GM20000 (cell line): ENCODE measurements at regions not wholly inside any gene's neighbourhood (a gene's known extent, or its start where the extent isn't known, plus 50 kb on each side); places are given as distances from the start of the nearest gene placed in this dataset.
"Not testable (repeated sequence)": the region's sequence is repeated elsewhere in the genome, so short reads cannot be mapped to it uniquely, and the experiment has no call there.

Experiments
- DNase-seq: peaks from one replicate; pipeline ENCODE4 v3.0.0; 2012; ENCODE audit warnings: low spot score
- TF ChIP-seq, protein P1 (sequence below): IDR thresholded peaks from 2 replicates; pipeline ENCODE4 v1.5.1; 2012; ENCODE audit warnings: mild to moderate bottlenecking, control low read depth; ENCODE audit errors: extremely low read depth, missing control alignments

DNA sequence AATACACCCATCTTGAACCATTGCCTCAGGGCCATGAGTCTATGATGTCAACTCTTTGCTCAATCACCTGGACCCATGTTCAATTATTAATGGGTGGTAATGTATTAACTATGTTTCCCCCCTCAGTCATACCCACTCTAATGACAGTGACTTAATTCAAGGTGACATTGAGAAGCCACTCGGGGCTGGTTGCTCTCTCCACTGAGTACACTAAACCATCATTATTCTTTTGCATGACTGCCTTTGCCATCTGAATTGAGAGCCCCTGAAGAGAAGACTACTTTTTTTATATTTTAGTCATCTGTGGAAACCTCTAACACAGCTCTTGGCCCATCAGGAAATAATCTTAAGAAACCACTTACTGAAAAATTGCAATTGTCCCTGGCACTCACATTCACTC lies 139.2 kb upstream of the SOX21 start:
- TF ChIP-seq, protein P1, sequence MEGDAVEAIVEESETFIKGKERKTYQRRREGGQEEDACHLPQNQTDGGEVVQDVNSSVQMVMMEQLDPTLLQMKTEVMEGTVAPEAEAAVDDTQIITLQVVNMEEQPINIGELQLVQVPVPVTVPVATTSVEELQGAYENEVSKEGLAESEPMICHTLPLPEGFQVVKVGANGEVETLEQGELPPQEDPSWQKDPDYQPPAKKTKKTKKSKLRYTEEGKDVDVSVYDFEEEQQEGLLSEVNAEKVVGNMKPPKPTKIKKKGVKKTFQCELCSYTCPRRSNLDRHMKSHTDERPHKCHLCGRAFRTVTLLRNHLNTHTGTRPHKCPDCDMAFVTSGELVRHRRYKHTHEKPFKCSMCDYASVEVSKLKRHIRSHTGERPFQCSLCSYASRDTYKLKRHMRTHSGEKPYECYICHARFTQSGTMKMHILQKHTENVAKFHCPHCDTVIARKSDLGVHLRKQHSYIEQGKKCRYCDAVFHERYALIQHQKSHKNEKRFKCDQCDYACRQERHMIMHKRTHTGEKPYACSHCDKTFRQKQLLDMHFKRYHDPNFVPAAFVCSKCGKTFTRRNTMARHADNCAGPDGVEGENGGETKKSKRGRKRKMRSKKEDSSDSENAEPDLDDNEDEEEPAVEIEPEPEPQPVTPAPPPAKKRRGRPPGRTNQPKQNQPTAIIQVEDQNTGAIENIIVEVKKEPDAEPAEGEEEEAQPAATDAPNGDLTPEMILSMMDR, result no peak
- DNase-seq, result no peak

DNA sequence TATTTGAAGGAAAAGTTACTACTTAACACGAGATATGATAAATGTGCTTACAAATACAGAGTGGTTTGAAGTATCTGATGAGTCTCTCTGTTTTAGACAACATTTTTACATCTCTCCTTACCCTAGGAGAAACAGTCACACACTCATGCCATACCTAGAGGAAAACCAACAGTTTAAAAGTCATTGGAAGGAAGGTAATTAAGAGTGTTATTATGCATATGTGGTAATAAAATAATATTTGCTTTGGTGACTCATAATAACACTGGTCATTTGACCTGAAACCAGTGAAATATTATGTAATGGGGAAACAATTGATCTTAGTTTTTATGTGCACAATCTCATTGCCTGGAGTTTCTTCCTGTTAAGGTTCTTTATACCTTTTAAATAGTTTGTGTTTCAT lies 136.9 kb upstream of the SOX21 start:
- TF ChIP-seq, protein P1, result no peak
- no peak for DNase-seq

DNA sequence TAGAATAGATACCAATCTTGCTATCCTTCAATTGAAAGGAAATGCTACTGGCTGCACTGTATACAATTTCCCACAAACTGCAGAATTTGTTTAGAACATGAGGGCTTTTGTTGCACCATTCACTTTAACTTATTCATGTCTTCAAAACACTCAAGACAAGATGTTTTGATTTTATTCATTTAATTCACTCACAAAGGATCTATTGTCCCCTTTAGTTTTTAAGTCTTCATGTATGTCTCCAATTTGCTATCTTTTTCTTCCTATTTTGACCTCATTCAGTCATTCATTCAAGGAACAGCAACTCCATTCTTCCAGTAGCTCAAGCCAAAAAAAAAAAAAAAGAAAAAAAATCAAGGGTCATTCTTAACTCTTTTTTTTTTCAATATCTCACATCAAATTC lies 130.6 kb upstream of the SOX21 start:
- no peak for DNase-seq
- TF ChIP-seq, protein P1, result no peak

DNA sequence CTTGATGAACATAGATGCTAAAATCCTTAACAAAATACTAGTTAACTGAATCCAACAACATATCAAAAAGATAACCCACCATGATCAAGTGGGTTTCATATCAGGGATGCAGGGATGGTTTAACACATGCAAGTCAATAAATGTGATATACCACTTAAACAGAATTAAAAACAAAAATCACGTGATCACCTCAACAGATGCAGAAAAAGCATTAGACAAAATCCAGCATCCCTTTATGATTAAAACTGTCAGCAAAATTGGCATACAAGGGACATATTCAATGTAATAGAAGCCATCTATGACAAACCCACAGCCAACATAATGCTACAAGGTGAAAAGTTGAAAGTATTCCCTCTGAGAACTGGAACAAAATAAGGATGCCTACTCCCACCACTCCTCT lies 124.7 kb upstream of the SOX21 start:
- DNase-seq, result not testable (repeated sequence)

DNA sequence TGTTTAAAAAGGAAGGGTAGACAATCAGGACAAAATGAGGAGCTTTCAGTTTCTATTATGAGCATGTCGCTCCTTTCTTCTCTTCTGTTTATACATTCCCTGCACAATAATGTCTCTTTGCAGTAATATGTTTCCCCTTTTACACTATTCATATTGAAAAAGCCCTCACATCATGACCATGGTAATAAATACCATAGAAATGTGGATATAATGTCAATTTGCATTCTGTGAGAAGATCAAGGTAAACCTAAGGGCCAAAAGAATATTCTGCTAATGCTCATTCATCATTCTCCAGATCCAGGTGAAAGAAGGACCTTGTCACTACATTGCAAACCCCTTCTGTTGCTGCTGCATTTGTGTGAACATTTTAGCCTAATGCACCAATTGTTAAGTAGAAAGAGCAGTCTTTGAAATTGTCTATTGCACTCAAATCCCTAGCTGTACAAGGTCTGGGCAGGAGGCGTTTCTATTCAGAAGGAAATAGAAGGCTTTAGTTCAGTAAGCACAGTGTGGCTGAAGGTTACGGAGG lies 117.6 kb upstream of the SOX21 start:
- no peak for DNase-seq
- TF ChIP-seq, protein P1, result no peak

DNA sequence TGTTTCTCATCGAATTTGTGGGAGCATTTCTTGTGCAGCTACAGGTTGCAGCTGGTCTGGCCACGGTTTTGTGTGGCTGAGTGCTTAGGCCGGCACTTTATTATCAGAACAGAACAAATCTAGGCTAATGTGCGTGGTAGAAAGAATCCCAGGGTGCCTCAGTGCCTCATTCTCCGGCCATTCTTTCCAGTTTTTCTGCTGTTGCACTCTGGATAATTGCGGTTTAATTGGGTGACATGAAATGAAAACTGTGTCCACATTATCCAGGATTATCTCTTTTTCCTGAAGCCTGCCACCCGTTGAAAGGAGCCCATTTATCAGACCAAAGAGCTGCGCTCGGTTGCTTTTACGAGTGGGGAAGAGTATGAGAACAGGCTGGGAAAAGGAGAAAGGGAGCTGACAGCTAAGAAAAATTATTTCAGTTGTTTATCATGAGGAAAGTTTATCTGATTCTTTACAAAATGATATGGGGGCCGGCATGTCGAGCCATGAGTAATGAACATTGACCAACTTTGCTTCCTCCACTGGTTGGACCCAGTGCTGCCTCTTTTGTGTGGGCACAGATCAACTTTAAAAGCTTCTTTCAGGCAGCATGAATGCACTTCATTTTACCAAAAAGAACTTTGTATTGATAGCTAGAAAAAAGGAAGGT lies 117.0 kb upstream of the SOX21 start:
- no peak for DNase-seq
- TF ChIP-seq, protein P1, result no peak

DNA sequence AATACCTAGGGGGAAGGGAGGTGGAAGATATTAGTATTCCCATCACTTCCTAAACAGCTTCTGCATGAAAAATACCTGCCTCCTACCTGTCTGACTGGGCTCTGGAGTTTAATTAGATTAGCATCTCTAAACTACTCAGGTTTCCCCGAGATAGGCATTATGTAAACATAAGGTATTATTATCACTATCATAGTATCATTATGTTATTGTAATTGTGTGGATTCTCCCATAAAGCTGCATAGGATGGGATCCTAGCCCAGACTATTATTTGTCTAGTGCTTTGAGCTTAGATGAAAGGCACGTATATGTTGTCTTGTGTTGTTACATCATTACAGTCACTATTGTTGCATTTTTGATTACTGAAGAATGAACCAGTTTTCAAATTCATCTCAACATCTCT lies 115.2 kb upstream of the SOX21 start:
- TF ChIP-seq, protein P1, result no peak
- DNase-seq, result no peak

DNA sequence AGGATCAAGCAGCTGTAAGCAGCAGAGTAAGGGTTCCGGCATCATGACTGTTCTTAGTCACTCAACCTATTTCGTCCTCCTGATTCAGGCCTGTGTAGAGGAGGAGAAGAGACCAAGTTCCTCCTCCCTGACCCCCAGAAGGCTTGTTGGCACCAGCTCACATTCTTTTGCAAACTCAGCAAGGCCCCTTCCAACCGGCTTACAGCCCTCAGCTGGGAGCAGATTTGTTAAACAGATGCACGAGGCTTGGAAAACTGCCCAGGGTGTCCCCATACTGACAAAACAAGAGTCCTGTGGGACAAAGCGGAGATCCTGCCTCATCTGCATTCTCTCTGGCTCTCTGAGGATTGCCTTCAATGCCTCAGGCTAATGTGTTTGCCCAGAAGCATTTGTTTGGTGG lies 113.2 kb upstream of the SOX21 start:
- no peak for DNase-seq
- TF ChIP-seq, protein P1, result no peak
